MM.1S (cell line): ENCODE measurements at regions not wholly inside any gene's neighbourhood (a gene's known extent, or its start where the extent isn't known, plus 50 kb on each side); places are given as distances from the start of the nearest gene placed in this dataset.

Experiments used
- DNase-seq: peaks from one replicate; pipeline ENCODE4 v3.0.0-alpha.2; 2015
- H2AFZ ChIP-seq: fragments of 300-600 bp; sonication (generic); 2 replicates; pipeline ENCODE4 v1.6.0; 2016; ENCODE audit warnings: antibody characterized with exemption, low read length
- H3F3A ChIP-seq: fragments of 300-600 bp; sonication (generic); 2 replicates; pipeline ENCODE4 v1.6.1; 2016; ENCODE audit warnings: mild to moderate bottlenecking, antibody characterized with exemption, low read length, moderate library complexity, mixed read lengths; ENCODE audit not compliant: insufficient read depth
- H3K27ac ChIP-seq: fragments of 300-600 bp; sonication (generic); 2 replicates; pipeline ENCODE4 v1.5.1; 2016; ENCODE audit warnings: mild to moderate bottlenecking, low read length
- H3K27me3 ChIP-seq: fragments of 300-600 bp; sonication (generic); replicated peaks from 2 replicates; pipeline ENCODE4 v1.6.0; 2016; ENCODE audit warnings: low read length; ENCODE audit not compliant: insufficient read depth
- H3K36me3 ChIP-seq: fragments of 300-600 bp; sonication (generic); replicated peaks from 2 replicates; pipeline ENCODE4 v1.6.1; 2016; ENCODE audit warnings: mild to moderate bottlenecking, low read length, mixed read lengths; ENCODE audit not compliant: insufficient read depth
- H3K4me1 ChIP-seq: fragments of 300-600 bp; sonication (generic); 2 replicates; pipeline ENCODE4 v1.6.1; 2016; ENCODE audit warnings: low read length, mixed read lengths
- H3K4me2 ChIP-seq: fragments of 300-600 bp; sonication (generic); 2 replicates; pipeline ENCODE4 v1.6.0; 2016; ENCODE audit warnings: low read depth, low read length
- H3K4me3 ChIP-seq: fragments of 300-600 bp; sonication (generic); 2 replicates; pipeline ENCODE4 v1.5.1; 2016; ENCODE audit warnings: low read length, mixed read lengths
- H3K79me2 ChIP-seq: fragments of 300-600 bp; sonication (generic); 2 replicates; pipeline ENCODE4 v1.6.1; 2016; ENCODE audit warnings: mixed run types, low read length, mixed read lengths
- H3K9ac ChIP-seq: fragments of 300-600 bp; sonication (generic); 2 replicates; pipeline ENCODE4 v1.6.1; 2016; ENCODE audit warnings: low read length, mixed read lengths
- H3K9me2 ChIP-seq: fragments of 300-600 bp; sonication (generic); replicated peaks from 2 replicates; pipeline ENCODE4 v1.6.1; 2016; ENCODE audit warnings: mild to moderate bottlenecking, low read length, mixed read lengths; ENCODE audit not compliant: insufficient read depth
- H3K9me3 ChIP-seq: fragments of 300-600 bp; sonication (generic); replicated peaks from 2 replicates; pipeline ENCODE4 v1.6.1; 2016; ENCODE audit warnings: mild to moderate bottlenecking, low read length, mixed read lengths; ENCODE audit not compliant: insufficient read depth
- H4K20me1 ChIP-seq: fragments of 300-600 bp; sonication (generic); 2 replicates; pipeline ENCODE4 v1.6.1; 2016; ENCODE audit warnings: mild to moderate bottlenecking, low read length, moderate library complexity, mixed read lengths; ENCODE audit not compliant: insufficient read depth
- CTCF ChIP-seq: fragments of 300-600 bp; sonication (generic); IDR thresholded peaks from 2 replicates; pipeline ENCODE4 v1.5.1; 2016; ENCODE audit warnings: antibody characterized with exemption, low read length, mixed read lengths
- EZH2 ChIP-seq: fragments of 300-600 bp; sonication (generic); optimal IDR thresholded peaks from 2 replicates; pipeline ENCODE3; 2017; ENCODE audit warnings: low read depth, mild to moderate bottlenecking, antibody characterized with exemption, low read length, mixed read lengths
- EZH2phosphoT487 ChIP-seq: fragments of 300-600 bp; sonication (generic); IDR thresholded peaks from 2 replicates; pipeline ENCODE4 v1.6.1; 2018; ENCODE audit warnings: antibody characterized with exemption, low read length

DNA sequence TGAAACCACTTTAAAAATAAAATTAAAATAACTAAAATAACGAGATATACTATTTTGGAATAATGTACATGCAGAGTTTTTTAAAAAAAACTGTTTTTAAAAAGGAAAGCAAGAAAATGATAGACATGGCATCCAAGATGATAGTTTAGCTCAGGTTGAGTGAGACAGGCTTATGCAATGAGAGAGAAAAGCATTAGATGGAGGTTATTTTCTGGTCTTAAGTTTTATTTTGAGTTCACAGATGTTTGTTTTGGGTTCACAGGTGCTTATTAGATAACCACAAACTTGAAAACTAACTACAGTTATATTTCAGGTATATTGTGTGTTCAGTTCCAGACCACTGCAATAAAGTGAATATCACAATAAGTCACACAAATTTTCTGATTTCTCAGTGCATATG, 413.6 kb upstream of the TMCO5A start:
- H3K79me2 ChIP-seq = no peaks in the 10 kb centered on the region
- no peak overlapping the region for H3K4me3 ChIP-seq
- no peaks in the 10 kb centered on the region for H3K9me2 ChIP-seq
- peak; percentile 55 for DNase-seq
- TF ChIP-seq CTCF (no peak), EZH2 (no peak), EZH2phosphoT487 (no peak)
- no peak overlapping the region for H2AFZ ChIP-seq
- no peak overlapping the region for H3K27ac ChIP-seq
- H3K9me3 ChIP-seq = no peaks in the 10 kb centered on the region
- H3F3A ChIP-seq = no peaks in the 10 kb centered on the region
- H3K36me3 ChIP-seq = no peaks in the 10 kb centered on the region
- H4K20me1 ChIP-seq = no peaks in the 10 kb centered on the region
- H3K27me3 ChIP-seq = no peaks in the 10 kb centered on the region
- H3K4me2 ChIP-seq = no peak overlapping the region
- peaks cover 10% of the 10 kb centered on the region; the same call in 1 of the 2 replicates for H3K4me1 ChIP-seq
- no peak overlapping the region for H3K9ac ChIP-seq

- no peaks in the 10 kb centered on the region for H3K9me3 ChIP-seq
- H4K20me1 ChIP-seq = no peaks in the 10 kb centered on the region
- no peaks in the 10 kb centered on the region for H3K27me3 ChIP-seq
- no peak overlapping the region for H2AFZ ChIP-seq
- no peaks in the 10 kb centered on the region for H3K9me2 ChIP-seq
- no peak overlapping the region for H3K4me2 ChIP-seq
- TF ChIP-seq EZH2 = no peak
- TF ChIP-seq EZH2phosphoT487 = no peak
- H3K4me3 ChIP-seq = no peak overlapping the region
- DNase-seq = no peak
- no peaks in the 10 kb centered on the region for H3K36me3 ChIP-seq
- H3F3A ChIP-seq = 0 out of 2 replicates have a peak, but pooled peaks cover 6% of the 10 kb centered on the region
- H3K79me2 ChIP-seq = no peaks in the 10 kb centered on the region
- H3K4me1 ChIP-seq = peaks cover 17% of the 10 kb centered on the region
- no peak overlapping the region for H3K27ac ChIP-seq
- H3K9ac ChIP-seq = no peak overlapping the region
Observed at GRCh38 chr15:37524601-37525000, 409.8 kb upstream of the TMCO5A start.

- Histone ChIP-seq H4K20me1 (no peaks in the 10 kb centered on the region), H2AFZ (no peak overlapping the region), H3K4me1 (peaks cover 7% of the 10 kb centered on the region; the same call in 1 of the 2 replicates), H3K9me2 (no peaks in the 10 kb centered on the region), H3K79me2 (no peaks in the 10 kb centered on the region), H3K9ac (no peak overlapping the region), H3K27me3 (no peaks in the 10 kb centered on the region), H3K4me3 (no peak overlapping the region), H3K9me3 (no peaks in the 10 kb centered on the region), H3K27ac (peak overlapping the region; percentile 15; the same call in 1 of the 2 replicates), H3F3A (0 out of 2 replicates have a peak, but pooled peaks cover 6% of the 10 kb centered on the region), H3K36me3 (no peaks in the 10 kb centered on the region), H3K4me2 (peak overlapping the region; percentile 8; the same call in 1 of the 2 replicates)
- peak; percentile 30 for DNase-seq
- no peak for TF ChIP-seq EZH2
- no peak for TF ChIP-seq EZH2phosphoT487
Observed at GRCh38 chr15:37528432-37528831, 406.0 kb upstream of the TMCO5A start.

- TF ChIP-seq CTCF (no peak), EZH2phosphoT487 (no peak), EZH2 (no peak)
- H4K20me1 ChIP-seq = no peaks in the 10 kb centered on the region
- H3K9ac ChIP-seq = no peak overlapping the region
- H3K4me1 ChIP-seq = no peaks in the 10 kb centered on the region
- no peaks in the 10 kb centered on the region for H3F3A ChIP-seq
- H3K27me3 ChIP-seq = no peaks in the 10 kb centered on the region
- no peaks in the 10 kb centered on the region for H3K36me3 ChIP-seq
- H3K4me3 ChIP-seq = no peak overlapping the region
- H2AFZ ChIP-seq = no peak overlapping the region
- no peaks in the 10 kb centered on the region for H3K9me3 ChIP-seq
- H3K27ac ChIP-seq = no peak overlapping the region
- H3K79me2 ChIP-seq = no peaks in the 10 kb centered on the region
- DNase-seq = no peak
- H3K4me2 ChIP-seq = no peak overlapping the region
- no peaks in the 10 kb centered on the region for H3K9me2 ChIP-seq
Observed at GRCh38 chr15:37536967-37537605, 397.4 kb upstream of the TMCO5A start.
